H1 (cell line): ENCODE measurements at regions not wholly inside any gene's neighbourhood (a gene's known extent, or its start where the extent isn't known, plus 50 kb on each side); places are given as distances from the start of the nearest gene placed in this dataset.

Source experiments
- CTCF ChIA-PET: fragments of 300-600 bp; sonication (Branson Sonifier 250); formaldehyde crosslinking; loops from one replicate; lab custom pipeline; 2021; ENCODE audit not compliant: partially characterized antibody; lab: Charles Lee
- POLR2A ChIA-PET: fragments of 300-600 bp; sonication (Branson Sonifier 250); formaldehyde crosslinking; loops from one replicate; lab custom pipeline; 2021; ENCODE audit warnings: inconsistent platforms; ENCODE audit not compliant: partially characterized antibody; lab: Charles Lee
- DNase-seq, 2 experiments: peaks; one replicate each; pipeline versions ENCODE4 v3.0.0 to v3.0.0-alpha.2; 2010 to 2022; ENCODE audit warnings: low spot score in 2 of 2, low read depth in 1 of 2, mixed read lengths in 1 of 2
- FAIRE-seq: peaks from 2 replicates; lab custom pipeline; 2011; peaks lifted over from hg19 to GRCh38; lab: Jason Lieb, UNC
- H2AFZ ChIP-seq: 2 replicates; pipeline ENCODE4 v1.8.1; 2012; ENCODE audit warnings: low read length, inconsistent platforms
- H2AK5ac ChIP-seq: 2 replicates; pipeline ENCODE4 v1.6.1; 2013; ENCODE audit warnings: low read depth, low read length
- H2BK120ac ChIP-seq: replicated peaks from 2 replicates; pipeline ENCODE3; 2013; ENCODE audit warnings: low read depth, low read length, inconsistent platforms
- H2BK12ac ChIP-seq: 2 replicates; pipeline ENCODE4 v1.6.1; 2013; ENCODE audit warnings: low read depth, low read length
- H2BK15ac ChIP-seq: 2 replicates; pipeline ENCODE4 v1.6.1; 2013; ENCODE audit warnings: low read length
- H2BK20ac ChIP-seq: 2 replicates; pipeline ENCODE4 v1.6.1; 2013; ENCODE audit warnings: low read length
- H2BK5ac ChIP-seq: 2 replicates; pipeline ENCODE4 v1.6.1; 2013; ENCODE audit warnings: low read depth, low read length
- H3K14ac ChIP-seq: 2 replicates; pipeline ENCODE4 v1.6.1; 2013; ENCODE audit warnings: inconsistent platforms; ENCODE audit not compliant: insufficient read length
- H3K18ac ChIP-seq: 2 replicates; pipeline ENCODE4 v1.6.1; 2013; ENCODE audit warnings: low read length; ENCODE audit errors: extremely low read depth
- H3K23ac ChIP-seq: 2 replicates; pipeline ENCODE4 v1.6.1; 2013; ENCODE audit warnings: inconsistent platforms; ENCODE audit not compliant: insufficient read length
- H3K23me2 ChIP-seq: 2 replicates; pipeline ENCODE4 v1.6.1; 2013; ENCODE audit warnings: low read depth, low read length
- H3K27ac ChIP-seq: 2 replicates; pipeline ENCODE4 v1.6.1; 2011; ENCODE audit warnings: low read depth, low read length, inconsistent platforms
- H3K27me3 ChIP-seq, 4 experiments: replicated peaks in 1 of 4; 1 replicate in 1 of 4; 2 replicates in 3 of 4; pipeline versions ENCODE4 v1.6.1 to v1.8.1; 2011 to 2013; ENCODE audit warnings: low read length in 3 of 4, mild to moderate bottlenecking in 3 of 4, inconsistent platforms in 2 of 4, mixed read lengths in 2 of 4, moderate library complexity in 1 of 4; ENCODE audit not compliant: control insufficient read depth in 3 of 4, insufficient read depth in 3 of 4; ENCODE audit errors: extremely low read depth in 1 of 4
- H3K36me3 ChIP-seq, 4 experiments: 2 replicates each; pipeline versions ENCODE4 v1.6.1 to v1.8.1; 2011 to 2013; ENCODE audit warnings: mild to moderate bottlenecking in 4 of 4, low read length in 3 of 4, moderate library complexity in 2 of 4, control low read depth in 1 of 4, inconsistent platforms in 1 of 4; ENCODE audit not compliant: insufficient read depth in 4 of 4, control insufficient read depth in 2 of 4
- H3K4ac ChIP-seq: replicated peaks from 2 replicates; pipeline ENCODE3; 2013; ENCODE audit warnings: low read length, low read depth, mixed read lengths, inconsistent platforms; ENCODE audit not compliant: insufficient read length
- H3K4me1 ChIP-seq, 4 experiments: replicated peaks in 1 of 4; 1 replicate in 1 of 4; 2 replicates in 3 of 4; pipeline versions ENCODE4 v1.6.1 to v1.8.1; 2011 to 2013; ENCODE audit warnings: low read length in 3 of 4, inconsistent platforms in 2 of 4, mixed read lengths in 1 of 4; ENCODE audit not compliant: insufficient read depth in 4 of 4, control insufficient read depth in 3 of 4
- H3K4me2 ChIP-seq, 2 experiments: 2 replicates each; pipeline versions ENCODE4 v1.6.1 to v1.8.1; 2011 to 2013; ENCODE audit warnings: low read depth in 2 of 2, low read length in 2 of 2, control low read depth in 1 of 2, inconsistent platforms in 1 of 2, mild to moderate bottlenecking in 1 of 2; ENCODE audit not compliant: insufficient read depth in 1 of 2
- H3K4me3 ChIP-seq, 4 experiments: fragments of 200-600, 300-600 bp in 1 of 4; sonication (generic), shearing (Covaris generic), sonication (Bioruptor Twin) in 1 of 4; 2 replicates each; pipeline versions ENCODE4 v1.5.1 to v1.8.1; 2011 to 2016; ENCODE audit warnings: low read length in 4 of 4, low read depth in 3 of 4, control low read depth in 2 of 4, inconsistent platforms in 2 of 4, mild to moderate bottlenecking in 2 of 4, mixed read lengths in 1 of 4, moderate library complexity in 1 of 4; ENCODE audit not compliant: insufficient read depth in 2 of 4; ENCODE audit errors: extremely low read depth in 1 of 4
- H3K56ac ChIP-seq: replicated peaks from 2 replicates; pipeline ENCODE3; 2013; ENCODE audit warnings: low read depth, mild to moderate bottlenecking, mixed read lengths, low read length, inconsistent platforms; ENCODE audit not compliant: insufficient read length
- H3K79me1 ChIP-seq: 2 replicates; pipeline ENCODE4 v1.6.1; 2013; ENCODE audit warnings: low read depth, low read length, control low read depth
- H3K79me2 ChIP-seq, 2 experiments: 2 replicates each; pipeline versions ENCODE4 v1.6.1 to v1.8.1; 2012 to 2013; ENCODE audit warnings: low read length in 2 of 2, mild to moderate bottlenecking in 2 of 2, inconsistent platforms in 1 of 2; ENCODE audit not compliant: insufficient read depth in 2 of 2, control insufficient read depth in 1 of 2
- H3K9ac ChIP-seq, 4 experiments: replicated peaks in 1 of 4; 1 replicate in 1 of 4; 2 replicates in 3 of 4; pipeline versions ENCODE4 v1.6.1 to v1.8.1; 2011 to 2013; ENCODE audit warnings: low read depth in 3 of 4, low read length in 3 of 4, control low read depth in 2 of 4, mild to moderate bottlenecking in 2 of 4, moderate library complexity in 2 of 4, inconsistent platforms in 1 of 4; ENCODE audit errors: extremely low read depth in 1 of 4
- H3K9me3 ChIP-seq, 2 experiments: 2 replicates each; pipeline versions ENCODE4 v1.6.1 to v1.8.1; 2012 to 2013; ENCODE audit warnings: mild to moderate bottlenecking in 2 of 2, moderate library complexity in 2 of 2, control low read depth in 1 of 2, inconsistent platforms in 1 of 2, low read depth in 1 of 2, low read length in 1 of 2, mixed read lengths in 1 of 2; ENCODE audit not compliant: insufficient read depth in 2 of 2
- H4K20me1 ChIP-seq, 2 experiments: replicated peaks in 1 of 2; 2 replicates each; pipeline versions ENCODE3 to v1.8.1; 2011 to 2013; ENCODE audit warnings: inconsistent platforms in 2 of 2, low read length in 2 of 2, mild to moderate bottlenecking in 1 of 2; ENCODE audit not compliant: insufficient read depth in 2 of 2, control insufficient read depth in 1 of 2
- H4K5ac ChIP-seq: 2 replicates; pipeline ENCODE4 v1.6.1; 2013; ENCODE audit warnings: low read length, low read depth, mixed read lengths, inconsistent platforms; ENCODE audit not compliant: insufficient read length
- H4K8ac ChIP-seq: 2 replicates; pipeline ENCODE4 v1.8.0; 2013; ENCODE audit warnings: mild to moderate bottlenecking, moderate library complexity, low read length, inconsistent platforms; ENCODE audit not compliant: insufficient read depth; ENCODE audit errors: extremely low read depth
- H4K91ac ChIP-seq: replicated peaks from 2 replicates; pipeline ENCODE3; 2013; ENCODE audit warnings: low read length, mixed read lengths, inconsistent platforms; ENCODE audit not compliant: insufficient read length
- BACH1 ChIP-seq: IDR thresholded peaks from 2 replicates; pipeline ENCODE4 v1.6.1; 2012; ENCODE audit warnings: low read length, improper control_type of control experiment
- BRCA1 ChIP-seq: IDR thresholded peaks from 2 replicates; pipeline ENCODE4 v1.6.1; 2012; ENCODE audit warnings: low read depth, low read length, improper control_type of control experiment
- CBX5 ChIP-seq: fragments of 300-800, 300-1000 bp; sonication (generic); IDR thresholded peaks from 2 replicates; pipeline ENCODE4 v1.7.1; 2016; ENCODE audit warnings: antibody characterized with exemption, low read length, low read depth
- CEBPB ChIP-seq: IDR thresholded peaks from 2 replicates; pipeline ENCODE4 v1.6.1; 2012; ENCODE audit warnings: low read depth, low read length
- EGR1 ChIP-seq: IDR thresholded peaks from 2 replicates; pipeline ENCODE4 v1.6.1; 2011; ENCODE audit warnings: low read depth, low read length, borderline replicate concordance
- HDAC2 ChIP-seq, 2 experiments: fragments of 300-600 bp in 1 of 2; sonication (generic) in 1 of 2; IDR thresholded peaks; 2 replicates each; pipeline ENCODE4 v1.6.1; 2011 to 2012; ENCODE audit warnings: low read depth in 2 of 2, low read length in 2 of 2, mild to moderate bottlenecking in 2 of 2, moderate library complexity in 2 of 2, borderline replicate concordance in 1 of 2, inconsistent platforms in 1 of 2
- HDAC6 ChIP-seq: IDR thresholded peaks from one replicate; pipeline ENCODE4 v1.7.1; 2012; ENCODE audit warnings: low read depth, mild to moderate bottlenecking, inconsistent platforms, low read length, moderate library complexity
- RXRA ChIP-seq: IDR thresholded peaks from 2 replicates; pipeline ENCODE4 v1.6.1; 2011; ENCODE audit warnings: low read depth, mild to moderate bottlenecking, low read length, moderate library complexity; ENCODE audit not compliant: insufficient read depth
- SIRT6 ChIP-seq: IDR thresholded peaks from one replicate; pipeline ENCODE4 v1.7.1; 2012; ENCODE audit warnings: low read length, inconsistent platforms
- SP1 ChIP-seq: IDR thresholded peaks from 2 replicates; pipeline ENCODE4 v1.6.1; 2011; ENCODE audit warnings: low read depth, low read length
- TAF7 ChIP-seq: optimal IDR thresholded peaks from 2 replicates; pipeline ENCODE3; 2011; ENCODE audit warnings: low read depth, mild to moderate bottlenecking, inconsistent platforms, low read length, moderate library complexity, borderline replicate concordance
- TBP ChIP-seq: IDR thresholded peaks from 2 replicates; pipeline ENCODE4 v1.6.1; 2011; ENCODE audit warnings: low read depth, low read length, improper control_type of control experiment
- TEAD4 ChIP-seq: IDR thresholded peaks from 2 replicates; pipeline ENCODE4 v1.6.1; 2012; ENCODE audit warnings: low read depth, low read length, inconsistent platforms, mixed read lengths
- USF2 ChIP-seq: IDR thresholded peaks from 2 replicates; pipeline ENCODE4 v1.6.1; 2011; ENCODE audit warnings: low read length, improper control_type of control experiment
- WGBS, 2 experiments: shearing (Covaris generic) in 1 of 2; methylation state at CpG; one replicate each; pipeline versions ENCODE4 v1.1.6 to v1.1.7; 2013 to 2015; ENCODE audit warnings: low lambda C conversion rate in 2 of 2, mixed read lengths in 2 of 2, inconsistent platforms in 1 of 2, low coverage in 1 of 2, missing lambda C conversion rate in 1 of 2; ENCODE audit not compliant: insufficient replicate concordance in 2 of 2, insufficient coverage in 1 of 2, insufficient read length in 1 of 2; ENCODE audit errors: extremely low coverage in 1 of 2, missing lambda C conversion rate in 1 of 2; 5-methylcytosine and 5-hydroxymethylcytosine counted together
- TF ChIP-seq, protein P1 (sequence below): IDR thresholded peaks from 2 replicates; pipeline ENCODE4 v1.6.1; 2012; ENCODE audit warnings: inconsistent platforms

GRCh38 chr1:234730475-234730769, 120.4 kb upstream of the IRF2BP2 start:
- Histone ChIP-seq H2BK12ac (no peak overlapping the region), H3K27ac (no peak overlapping the region), H3K9me3 (no peaks in the 10 kb centered on the region), H3K4me2 (no peak overlapping the region), H3K4me1 (peaks cover 7 to 13% (median 11%) of the 10 kb centered on the region in 4 experiments), H3K36me3 (no peaks in the 10 kb centered on the region), H3K4ac (no peak overlapping the region), H3K18ac (peak overlapping the region; percentile 40; the same call in 1 of the 2 replicates), H4K8ac (no peak overlapping the region), H3K56ac (no peak overlapping the region), H4K91ac (no peak overlapping the region), H2BK120ac (no peak overlapping the region), H3K23me2 (no peaks in the 10 kb centered on the region), H3K9ac (no peak overlapping the region), H3K27me3 (peaks cover 0 to 2% (median 0%) of the 10 kb centered on the region in 4 experiments; a peak in 2 of 7 replicates), H2BK5ac (0 out of 2 replicates have a peak overlapping the region, but pooled peaks have one; percentile 2), H4K5ac (no peak overlapping the region), H2BK20ac (0 out of 2 replicates have a peak overlapping the region, but pooled peaks have one; percentile 35), H3K79me1 (no peaks in the 10 kb centered on the region), H3K4me3 (no peak overlapping the region), H4K20me1 (no peaks in the 10 kb centered on the region), H3K14ac (no peak overlapping the region), H3K23ac (no peak overlapping the region), H2AFZ (no peak overlapping the region), H2BK15ac (no peak overlapping the region), H3K79me2 (no peaks in the 10 kb centered on the region), H2AK5ac (no peak overlapping the region)
- DNase-seq (no peak), FAIRE-seq (no peak)
- ChIA-PET CTCF (interaction anchor here (0.8 kb wide), 2 partner anchors 14 to 133 kb away, joined by 3 read pairs; no protein-coding TSS in a partner anchor), POLR2A (no interaction called here)
- 100% methylated on average over 1 of the region's 1 CpG; no CpG with 5 or more reads in 1 of the 2 experiments for WGBS, 2 experiments
- no peak for TF ChIP-seq USF2
- TF ChIP-seq, protein P1, sequence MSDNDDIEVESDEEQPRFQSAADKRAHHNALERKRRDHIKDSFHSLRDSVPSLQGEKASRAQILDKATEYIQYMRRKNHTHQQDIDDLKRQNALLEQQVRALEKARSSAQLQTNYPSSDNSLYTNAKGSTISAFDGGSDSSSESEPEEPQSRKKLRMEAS, result no peak
- TF ChIP-seq SIRT6, result no peak
- no peak for TF ChIP-seq RXRA
- no peak for TF ChIP-seq SP1
- no peak for TF ChIP-seq CBX5
- no peak for TF ChIP-seq TAF7
- no peak for TF ChIP-seq EGR1
- TF ChIP-seq BACH1, result no peak
- no peak for TF ChIP-seq CEBPB
- no peak for TF ChIP-seq TEAD4
- TF ChIP-seq HDAC6, result no peak
- no peak for TF ChIP-seq BRCA1
- TF ChIP-seq TBP, result no peak
- TF ChIP-seq HDAC2 (IDR thresholded peaks at IDR 0.05; ENCODE audit: borderline replicate concordance in 1 of 2, low read depth in 2 of 2, low read length in 2 of 2), result no peak
